ENCODE measurements at regions not wholly inside any gene's neighbourhood (a gene's known extent, or its start where the extent isn't known, plus 50 kb on each side); places are given as distances from the start of the nearest gene placed in this dataset.

DNA sequence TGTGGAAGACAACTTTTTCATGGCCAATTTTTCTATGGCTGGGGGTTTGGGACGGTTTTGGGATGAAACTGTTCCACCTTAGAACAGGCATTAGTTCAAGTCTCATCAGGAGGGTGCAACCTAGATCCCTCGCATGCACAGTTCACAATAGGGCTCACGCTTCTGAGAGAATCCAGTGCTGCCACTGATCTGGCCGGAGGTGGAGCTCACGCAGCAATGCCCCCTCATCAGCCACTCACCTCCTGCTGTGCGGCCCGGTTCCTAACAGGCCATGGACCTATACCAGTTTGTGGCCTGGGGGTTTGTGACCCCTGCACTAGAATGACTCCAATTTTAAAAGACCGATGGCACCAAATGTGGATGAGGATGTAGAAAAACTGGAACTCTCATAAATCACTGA lies 127.2 kb upstream of the IER5L start:
- TF ChIP-seq POLR2A (IDR thresholded peaks at IDR 0.05; ENCODE audit: low read length), result no peak
- TF ChIP-seq GATA1 (IDR thresholded peaks at IDR 0.05; ENCODE audit: low read depth, low read length), result no peak

Measured in erythroblast (primary cell).